IMR-90 (cell line): ENCODE measurements at regions not wholly inside any gene's neighbourhood (a gene's known extent, or its start where the extent isn't known, plus 50 kb on each side); places are given as distances from the start of the nearest gene placed in this dataset.
A peak's percentile ranks its signal among the peaks of the same experiment; 100 is the strongest.

ENCODE experiments used
- ATAC-seq: fragments of 200-7000 bp; cut with Tn5 transposase; 2 replicates; pipeline ENCODE4 v1.9.1; 2020; ENCODE audit warnings: low read depth, mild to moderate bottlenecking, moderate library complexity
- BruUV-seq: library from RNA; stranded (reverse); fragments of 400-500 nt; replicated peaks from 2 replicates; lab custom pipeline; 2021; lab: Mats Ljungman, UMichigan
- CTCF ChIA-PET: fragments of 300-600 bp; formaldehyde crosslinking; extraction: SDS; loops from one replicate; lab custom pipeline; 2021; ENCODE audit warnings: antibody characterized with exemption; lab: Yijun Ruan, JAX
- POLR2A ChIA-PET: fragments of 300-600 bp; sonication (Branson Sonifier 250); formaldehyde crosslinking; loops from one replicate; lab custom pipeline; 2022; ENCODE audit warnings: antibody characterized with exemption; ENCODE audit not compliant: unreplicated experiment; lab: Charles Lee
- DNase-seq: peaks from one replicate; pipeline ENCODE4 v3.0.0; 2013
- H2AFZ ChIP-seq: replicated peaks from 2 replicates; pipeline ENCODE3; 2013; ENCODE audit warnings: low read length, mild to moderate bottlenecking; ENCODE audit not compliant: poor library complexity
- H2AK5ac ChIP-seq: 2 replicates; pipeline ENCODE4 v1.6.1; 2013; ENCODE audit warnings: low read depth, low read length, inconsistent platforms
- H2AK9ac ChIP-seq: replicated peaks from 2 replicates; pipeline ENCODE3; 2013; ENCODE audit warnings: mild to moderate bottlenecking, low read depth, low read length, moderate library complexity; ENCODE audit not compliant: poor library complexity
- H2BK120ac ChIP-seq: 2 replicates; pipeline ENCODE4 v1.6.1; 2013; ENCODE audit warnings: low read depth, low read length, inconsistent platforms
- H2BK15ac ChIP-seq: 3 replicates; pipeline ENCODE4 v1.6.1; 2013; ENCODE audit warnings: low read depth, low read length, inconsistent platforms
- H2BK20ac ChIP-seq: 2 replicates; pipeline ENCODE4 v1.6.1; 2013; ENCODE audit warnings: low read depth, mild to moderate bottlenecking, inconsistent platforms, low read length, moderate library complexity
- H2BK5ac ChIP-seq: 2 replicates; pipeline ENCODE4 v1.6.1; 2013; ENCODE audit warnings: mild to moderate bottlenecking, low read depth, low read length, inconsistent platforms; ENCODE audit not compliant: poor library complexity, severe bottlenecking
- H3K14ac ChIP-seq: replicated peaks from 2 replicates; pipeline ENCODE4 v1.6.1; 2013; ENCODE audit warnings: low read depth, low read length, inconsistent platforms
- H3K18ac ChIP-seq: 2 replicates; pipeline ENCODE4 v1.6.1; 2013; ENCODE audit warnings: low read depth, low read length, control low read depth
- H3K23ac ChIP-seq: 2 replicates; pipeline ENCODE4 v1.6.1; 2013; ENCODE audit warnings: low read depth, low read length, inconsistent platforms
- H3K27ac ChIP-seq: 2 replicates; pipeline ENCODE4 v1.5.1; 2013; ENCODE audit warnings: mild to moderate bottlenecking, control low read depth, low read length; ENCODE audit not compliant: insufficient read depth
- H3K27me3 ChIP-seq: 2 replicates; pipeline ENCODE4 v1.6.1; 2013; ENCODE audit warnings: low read length; ENCODE audit not compliant: control insufficient read depth, insufficient read depth
- H3K36me3 ChIP-seq: 2 replicates; pipeline ENCODE4 v1.6.1; 2013; ENCODE audit warnings: low read length, mixed read lengths; ENCODE audit not compliant: control insufficient read depth, insufficient read depth
- H3K4ac ChIP-seq: 2 replicates; pipeline ENCODE4 v1.6.1; 2013; ENCODE audit warnings: low read depth, low read length, inconsistent platforms
- H3K4me1 ChIP-seq: 2 replicates; pipeline ENCODE4 v1.6.1; 2013; ENCODE audit warnings: low read length, mixed read lengths; ENCODE audit not compliant: control insufficient read depth, insufficient read depth
- H3K4me2 ChIP-seq: 2 replicates; pipeline ENCODE4 v1.6.1; 2013; ENCODE audit warnings: low read depth, mild to moderate bottlenecking, control low read depth, low read length, moderate library complexity
- H3K4me3 ChIP-seq: 2 replicates; pipeline ENCODE4 v1.5.1; 2013; ENCODE audit warnings: low read depth, mild to moderate bottlenecking, control low read depth, low read length, moderate library complexity; ENCODE audit not compliant: insufficient read depth
- H3K56ac ChIP-seq: 2 replicates; pipeline ENCODE4 v1.6.1; 2013; ENCODE audit warnings: low read length, inconsistent platforms; ENCODE audit not compliant: insufficient read depth; ENCODE audit errors: extremely low read depth
- H3K79me1 ChIP-seq, 2 experiments: 2 replicates each; pipeline ENCODE4 v1.6.1; 2013; ENCODE audit warnings: low read length in 2 of 2, inconsistent platforms in 1 of 2, low read depth in 1 of 2
- H3K9ac ChIP-seq: 2 replicates; pipeline ENCODE4 v1.6.1; 2013; ENCODE audit warnings: low read depth, low read length, control low read depth
- H3K9me1 ChIP-seq: 2 replicates; pipeline ENCODE4 v1.6.1; 2013; ENCODE audit warnings: low read length, inconsistent platforms; ENCODE audit not compliant: insufficient read depth
- H3K9me3 ChIP-seq: 2 replicates; pipeline ENCODE4 v1.6.1; 2013; ENCODE audit warnings: low read length; ENCODE audit not compliant: control insufficient read depth, insufficient read depth
- H4K20me1 ChIP-seq: 2 replicates; pipeline ENCODE4 v1.6.1; 2013; ENCODE audit warnings: low read length, inconsistent platforms; ENCODE audit not compliant: insufficient read depth
- H4K5ac ChIP-seq: 2 replicates; pipeline ENCODE4 v1.6.1; 2013; ENCODE audit warnings: mild to moderate bottlenecking, low read depth, low read length, control low read depth
- H4K8ac ChIP-seq, 2 experiments: 2 replicates each; pipeline ENCODE4 v1.6.1; 2013; ENCODE audit warnings: low read depth in 2 of 2, low read length in 2 of 2, control low read depth in 1 of 2, inconsistent platforms in 1 of 2
- H4K91ac ChIP-seq: 2 replicates; pipeline ENCODE4 v1.6.1; 2013; ENCODE audit warnings: low read depth, low read length, inconsistent platforms; ENCODE audit not compliant: insufficient read depth
- USF2 ChIP-seq: fragments of 150-350 bp; IDR thresholded peaks from 2 replicates; pipeline ENCODE4 v1.6.1; 2017; ENCODE audit warnings: mild to moderate bottlenecking, antibody characterized with exemption, low read length, low read depth
- whole genome bisulfite sequencing, 2 experiments: methylation state at CpG; one replicate each; pipeline versions ENCODE4 v1.1.5 to v1.1.7; 2013; ENCODE audit warnings: missing lambda C conversion rate in 2 of 2; ENCODE audit not compliant: insufficient read length in 1 of 2; ENCODE audit errors: extremely low coverage in 2 of 2; 5-methylcytosine and 5-hydroxymethylcytosine counted together
- dilution Hi-C: fragments of 300-500 bp; cut with HindIII; formaldehyde crosslinking; loops from one replicate; pipeline ENCODE4 v1.14.3; 2018; ENCODE audit warnings: low sequenced_read_pairs; ENCODE audit not compliant: unreplicated experiment
- in situ Hi-C: fragments of 300-500 bp; cut with MboI; formaldehyde crosslinking; loops from 3 replicates; pipeline ENCODE4 v1.14.3; 2019; ENCODE audit warnings: low sequenced_read_pairs, inconsistent platforms, mixed read lengths
- intact Hi-C: fragments of 100-400 bp; cut with micrococcal nuclease; formaldehyde crosslinking; loops from 2 replicates; pipeline ENCODE4 v1.10.0; 2022

- no peaks in the 10 kb centered on the region for H3K9me1 ChIP-seq
- no peak overlapping the region for H2BK15ac ChIP-seq
- no CpG with 5 or more reads among the region's 1 CpG for WGBS, 2 experiments
- H2AFZ ChIP-seq = no peak overlapping the region
- ATAC-seq (no peak), DNase-seq (peak; percentile 33)
- no peak overlapping the region for H4K5ac ChIP-seq
- H3K27me3 ChIP-seq = no peaks in the 10 kb centered on the region
- no peak overlapping the region for H2BK120ac ChIP-seq
- H3K14ac ChIP-seq = no peak overlapping the region
- no peaks in the 10 kb centered on the region for H3K36me3 ChIP-seq
- H3K4me1 ChIP-seq = no peaks in the 10 kb centered on the region
- ChIA-PET CTCF (no interaction called here), POLR2A (no interaction called here)
- H3K9me3 ChIP-seq = no peaks in the 10 kb centered on the region
- H2BK5ac ChIP-seq = no peak overlapping the region
- no peak overlapping the region for H2AK9ac ChIP-seq
- in situ Hi-C loops (loop anchor here (25.0 kb wide), 1 partner anchor 570 kb away; no protein-coding TSS in a partner anchor), dilution Hi-C loops (no loop called here), intact Hi-C loops (no loop called here)
- H4K91ac ChIP-seq = no peak overlapping the region
- no peak overlapping the region for H2AK5ac ChIP-seq
- H4K20me1 ChIP-seq = no peaks in the 10 kb centered on the region
- no peak overlapping the region for H3K27ac ChIP-seq
- H3K79me1 ChIP-seq = no peaks in the 10 kb centered on the region
- no peak overlapping the region for H3K9ac ChIP-seq
- H3K23ac ChIP-seq = no peak overlapping the region
- H3K4me3 ChIP-seq = no peak overlapping the region
- no peak overlapping the region for H3K56ac ChIP-seq
- BruUV-seq = no TSS peak
- H4K8ac ChIP-seq = no peak overlapping the region
- H3K4ac ChIP-seq = no peak overlapping the region
- no peak overlapping the region for H3K18ac ChIP-seq
- no peak overlapping the region for H2BK20ac ChIP-seq
- no peak for TF ChIP-seq USF2
- H3K4me2 ChIP-seq = no peak overlapping the region
These were observed 707.8 kb downstream of the TUSC7 start for GRCh38 chr3:117417411-117417810.
